Neural cell (in vitro differentiated cells): ENCODE measurements at regions not wholly inside any gene's neighbourhood (a gene's known extent, or its start where the extent isn't known, plus 50 kb on each side); places are given as distances from the start of the nearest gene placed in this dataset.
"Not testable (repeated sequence)": the region's sequence is repeated elsewhere in the genome, so short reads cannot be mapped to it uniquely, and the experiment has no call there.

Experiments used
- H2AFZ ChIP-seq: fragments of 200-600, 300-800 bp; sonication (generic), shearing (Covaris generic); 2 replicates; pipeline ENCODE4 v1.6.0; 2014; ENCODE audit warnings: low read depth, mild to moderate bottlenecking, antibody characterized with exemption, low read length, moderate library complexity
- H3F3A ChIP-seq: fragments of 200-600 bp; shearing (Covaris generic); 2 replicates; pipeline ENCODE4 v1.6.1; 2016; ENCODE audit warnings: mild to moderate bottlenecking, moderate library complexity, mixed read lengths, antibody characterized with exemption, low read length; ENCODE audit not compliant: insufficient read depth, poor library complexity, severe bottlenecking
- H3K27ac ChIP-seq: fragments of 200-600, 300-800 bp; sonication (generic), shearing (Covaris generic); 2 replicates; pipeline ENCODE4 v1.5.1; 2014; ENCODE audit warnings: mild to moderate bottlenecking, low read length, moderate library complexity
- H3K27me3 ChIP-seq: fragments of 300-800, 200-600 bp; sonication (generic), shearing (Covaris generic); 2 replicates; pipeline ENCODE4 v1.6.0; 2014; ENCODE audit warnings: mild to moderate bottlenecking, low read depth, low read length, moderate library complexity; ENCODE audit not compliant: insufficient read depth
- H3K36me3 ChIP-seq: fragments of 300-800, 200-600 bp; sonication (generic), shearing (Covaris generic); 2 replicates; pipeline ENCODE4 v1.5.1; 2014; ENCODE audit warnings: mild to moderate bottlenecking, antibody characterized with exemption, low read length, moderate library complexity; ENCODE audit not compliant: insufficient read depth
- H3K4me2 ChIP-seq: fragments of 300-800, 200-600 bp; sonication (generic), shearing (Covaris generic); 2 replicates; pipeline ENCODE4 v1.6.0; 2014; ENCODE audit warnings: mild to moderate bottlenecking, low read length
- H3K4me3 ChIP-seq: fragments of 300-800, 200-600 bp; sonication (generic), shearing (Covaris generic); 2 replicates; pipeline ENCODE4 v1.5.1; 2014; ENCODE audit warnings: mild to moderate bottlenecking, low read length, moderate library complexity
- H3K79me2 ChIP-seq: fragments of 200-600 bp; shearing (Covaris generic); replicated peaks from 2 replicates; pipeline ENCODE4 v1.6.0; 2014; ENCODE audit warnings: mild to moderate bottlenecking, low read length, moderate library complexity; ENCODE audit not compliant: insufficient read depth
- H3K9ac ChIP-seq: fragments of 300-800, 200-600 bp; sonication (generic), shearing (Covaris generic); 2 replicates; pipeline ENCODE4 v1.6.1; 2016; ENCODE audit warnings: mild to moderate bottlenecking, low read length, mixed read lengths
- H3K9me2 ChIP-seq: fragments of 200-600 bp; shearing (Covaris generic); 2 replicates; pipeline ENCODE4 v1.6.1; 2016; ENCODE audit warnings: mild to moderate bottlenecking, low read length, mixed read lengths; ENCODE audit not compliant: insufficient read depth
- H3K9me3 ChIP-seq: fragments of 200-600, 300-800 bp; sonication (generic), shearing (Covaris generic); 2 replicates; pipeline ENCODE4 v1.6.1; 2016; ENCODE audit warnings: mild to moderate bottlenecking, mixed run types, low read length, moderate library complexity, mixed read lengths
- H4K20me1 ChIP-seq: fragments of 200-600 bp; shearing (Covaris generic); 2 replicates; pipeline ENCODE4 v1.6.1; 2016; ENCODE audit warnings: mild to moderate bottlenecking, mixed run types; ENCODE audit not compliant: insufficient read depth
- EP300 ChIP-seq: fragments of 450-650 bp; conservative IDR thresholded peaks from 2 replicates; pipeline ENCODE4 v1.6.1; 2014; ENCODE audit warnings: antibody characterized with exemption, mild to moderate bottlenecking, moderate library complexity; ENCODE audit not compliant: poor library complexity, severe bottlenecking
- EZH2 ChIP-seq: fragments of 200-600, 300-800 bp; shearing (Covaris generic), sonication (generic); IDR thresholded peaks from 2 replicates; pipeline ENCODE4 v1.6.1; 2014; ENCODE audit warnings: antibody characterized with exemption, low read length, borderline replicate concordance, mild to moderate bottlenecking; ENCODE audit not compliant: insufficient read depth, poor library complexity, severe bottlenecking
- MXI1 ChIP-seq: fragments of 450-650 bp; conservative IDR thresholded peaks from 2 replicates; pipeline ENCODE4 v1.6.1; 2014; ENCODE audit warnings: antibody characterized with exemption, mild to moderate bottlenecking; ENCODE audit not compliant: poor library complexity, severe bottlenecking
- POLR2AphosphoS5 ChIP-seq: IDR thresholded peaks from 2 replicates; pipeline ENCODE4 v1.6.1; 2012
- RAD21 ChIP-seq: fragments of 450-650 bp; conservative IDR thresholded peaks from 2 replicates; pipeline ENCODE4 v1.6.1; 2014; ENCODE audit warnings: antibody characterized with exemption, mild to moderate bottlenecking, moderate library complexity
- SMC3 ChIP-seq: fragments of 450-650 bp; conservative IDR thresholded peaks from 2 replicates; pipeline ENCODE4 v1.6.1; 2014; ENCODE audit warnings: antibody characterized with exemption, mild to moderate bottlenecking, moderate library complexity; ENCODE audit not compliant: poor library complexity
- TAF1 ChIP-seq: IDR thresholded peaks from 2 replicates; pipeline ENCODE4 v1.6.1; 2012; ENCODE audit warnings: low read depth
- TF ChIP-seq, protein P1 (sequence below): IDR thresholded peaks from 2 replicates; pipeline ENCODE4 v1.6.1; 2012; ENCODE audit warnings: borderline replicate concordance
- TF ChIP-seq, protein P2 (sequence below): fragments of 450-650 bp; IDR thresholded peaks from 2 replicates; pipeline ENCODE4 v1.5.1; 2014; ENCODE audit warnings: antibody characterized with exemption, mild to moderate bottlenecking, moderate library complexity; ENCODE audit not compliant: poor library complexity, severe bottlenecking

DNA sequence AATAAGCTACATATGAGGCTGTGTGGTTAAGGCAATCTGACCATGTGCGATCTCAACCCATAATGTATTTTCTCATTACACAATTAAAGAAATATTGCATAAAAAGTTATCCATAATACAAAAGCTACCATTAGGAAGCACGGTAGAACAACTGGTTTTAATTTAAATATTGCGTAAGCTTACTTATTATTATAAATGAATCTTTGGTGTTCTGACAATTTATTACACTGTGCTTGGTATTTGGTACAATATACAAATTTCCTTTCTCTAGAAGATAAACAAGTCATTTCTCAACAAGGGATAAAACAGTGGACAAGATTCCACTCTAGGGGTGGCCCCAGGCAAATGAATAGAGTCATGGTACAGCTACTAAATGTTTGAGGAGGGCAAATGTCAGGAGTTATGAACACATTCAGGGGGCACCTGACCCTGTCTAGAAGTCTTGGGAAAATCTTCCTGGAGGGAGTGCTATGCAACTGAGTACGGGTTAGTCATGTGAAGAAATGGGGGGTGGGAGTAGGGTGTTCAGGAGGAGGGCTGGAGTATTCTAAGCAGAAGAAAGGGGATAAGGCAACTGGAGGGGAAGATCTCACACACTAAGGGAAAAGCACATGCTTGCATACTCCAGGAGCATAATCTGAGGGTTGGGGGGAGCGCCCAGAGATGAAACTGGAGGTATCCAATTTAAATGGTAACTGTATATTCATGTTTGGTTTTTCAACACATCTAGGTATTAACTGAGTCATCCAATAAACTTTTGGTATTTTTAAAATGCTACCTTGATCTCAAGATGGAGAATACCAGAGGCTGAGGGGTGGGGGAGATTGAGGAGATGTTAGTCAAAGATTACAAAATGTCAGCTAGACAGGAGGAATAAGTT lies 296.9 kb upstream of the SGK1 start:
- no peak overlapping the region for H3K4me3 ChIP-seq
- no peaks in the 10 kb centered on the region for H3K79me2 ChIP-seq
- no peak overlapping the region for H3K27ac ChIP-seq
- no peak overlapping the region for H3K4me2 ChIP-seq
- no peaks in the 10 kb centered on the region for H3K36me3 ChIP-seq
- no peaks in the 10 kb centered on the region for H3K27me3 ChIP-seq
- TF ChIP-seq SMC3 = no peak
- no peak for TF ChIP-seq POLR2AphosphoS5
- TF ChIP-seq TAF1 = no peak
- TF ChIP-seq, protein P1, sequence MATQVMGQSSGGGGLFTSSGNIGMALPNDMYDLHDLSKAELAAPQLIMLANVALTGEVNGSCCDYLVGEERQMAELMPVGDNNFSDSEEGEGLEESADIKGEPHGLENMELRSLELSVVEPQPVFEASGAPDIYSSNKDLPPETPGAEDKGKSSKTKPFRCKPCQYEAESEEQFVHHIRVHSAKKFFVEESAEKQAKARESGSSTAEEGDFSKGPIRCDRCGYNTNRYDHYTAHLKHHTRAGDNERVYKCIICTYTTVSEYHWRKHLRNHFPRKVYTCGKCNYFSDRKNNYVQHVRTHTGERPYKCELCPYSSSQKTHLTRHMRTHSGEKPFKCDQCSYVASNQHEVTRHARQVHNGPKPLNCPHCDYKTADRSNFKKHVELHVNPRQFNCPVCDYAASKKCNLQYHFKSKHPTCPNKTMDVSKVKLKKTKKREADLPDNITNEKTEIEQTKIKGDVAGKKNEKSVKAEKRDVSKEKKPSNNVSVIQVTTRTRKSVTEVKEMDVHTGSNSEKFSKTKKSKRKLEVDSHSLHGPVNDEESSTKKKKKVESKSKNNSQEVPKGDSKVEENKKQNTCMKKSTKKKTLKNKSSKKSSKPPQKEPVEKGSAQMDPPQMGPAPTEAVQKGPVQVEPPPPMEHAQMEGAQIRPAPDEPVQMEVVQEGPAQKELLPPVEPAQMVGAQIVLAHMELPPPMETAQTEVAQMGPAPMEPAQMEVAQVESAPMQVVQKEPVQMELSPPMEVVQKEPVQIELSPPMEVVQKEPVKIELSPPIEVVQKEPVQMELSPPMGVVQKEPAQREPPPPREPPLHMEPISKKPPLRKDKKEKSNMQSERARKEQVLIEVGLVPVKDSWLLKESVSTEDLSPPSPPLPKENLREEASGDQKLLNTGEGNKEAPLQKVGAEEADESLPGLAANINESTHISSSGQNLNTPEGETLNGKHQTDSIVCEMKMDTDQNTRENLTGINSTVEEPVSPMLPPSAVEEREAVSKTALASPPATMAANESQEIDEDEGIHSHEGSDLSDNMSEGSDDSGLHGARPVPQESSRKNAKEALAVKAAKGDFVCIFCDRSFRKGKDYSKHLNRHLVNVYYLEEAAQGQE = no peak
- no peak for TF ChIP-seq MXI1
- no peak for TF ChIP-seq EP300
- TF ChIP-seq, protein P2, sequence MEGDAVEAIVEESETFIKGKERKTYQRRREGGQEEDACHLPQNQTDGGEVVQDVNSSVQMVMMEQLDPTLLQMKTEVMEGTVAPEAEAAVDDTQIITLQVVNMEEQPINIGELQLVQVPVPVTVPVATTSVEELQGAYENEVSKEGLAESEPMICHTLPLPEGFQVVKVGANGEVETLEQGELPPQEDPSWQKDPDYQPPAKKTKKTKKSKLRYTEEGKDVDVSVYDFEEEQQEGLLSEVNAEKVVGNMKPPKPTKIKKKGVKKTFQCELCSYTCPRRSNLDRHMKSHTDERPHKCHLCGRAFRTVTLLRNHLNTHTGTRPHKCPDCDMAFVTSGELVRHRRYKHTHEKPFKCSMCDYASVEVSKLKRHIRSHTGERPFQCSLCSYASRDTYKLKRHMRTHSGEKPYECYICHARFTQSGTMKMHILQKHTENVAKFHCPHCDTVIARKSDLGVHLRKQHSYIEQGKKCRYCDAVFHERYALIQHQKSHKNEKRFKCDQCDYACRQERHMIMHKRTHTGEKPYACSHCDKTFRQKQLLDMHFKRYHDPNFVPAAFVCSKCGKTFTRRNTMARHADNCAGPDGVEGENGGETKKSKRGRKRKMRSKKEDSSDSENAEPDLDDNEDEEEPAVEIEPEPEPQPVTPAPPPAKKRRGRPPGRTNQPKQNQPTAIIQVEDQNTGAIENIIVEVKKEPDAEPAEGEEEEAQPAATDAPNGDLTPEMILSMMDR = no peak
- TF ChIP-seq EZH2 = no peak
- TF ChIP-seq RAD21 = no peak
- no peaks in the 10 kb centered on the region for H3K9me2 ChIP-seq
- no peak overlapping the region for H3K9ac ChIP-seq
- no peak overlapping the region for H2AFZ ChIP-seq
- H4K20me1 ChIP-seq = no peaks in the 10 kb centered on the region
- H3K9me3 ChIP-seq = no peaks in the 10 kb centered on the region
- H3F3A ChIP-seq = no peaks in the 10 kb centered on the region

DNA sequence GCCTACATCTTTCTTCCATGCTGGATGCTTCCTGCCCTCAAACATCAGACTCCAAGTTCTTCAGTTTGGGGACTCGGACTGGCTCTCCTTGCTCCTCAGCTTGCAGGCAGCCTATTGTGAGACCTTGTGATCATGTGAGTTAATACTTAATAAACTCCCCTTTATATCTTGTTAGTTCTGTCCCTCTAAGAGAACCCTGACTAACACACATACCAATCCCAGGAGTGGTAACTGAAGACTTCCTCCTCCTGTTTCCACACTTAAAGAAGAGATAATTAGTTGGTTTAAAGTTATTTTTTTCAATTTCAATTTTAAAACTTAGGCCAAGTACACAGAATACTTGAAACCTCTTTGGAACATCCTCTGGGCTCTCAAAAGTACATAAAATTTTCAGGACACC lies 294.2 kb upstream of the SGK1 start:
- not testable (repeated sequence) for H3K36me3 ChIP-seq, H3K9me3 ChIP-seq, H2AFZ ChIP-seq, H3K4me3 ChIP-seq, H3K27ac ChIP-seq, H3K9ac ChIP-seq, H3F3A ChIP-seq, H3K4me2 ChIP-seq, H3K9me2 ChIP-seq, H3K79me2 ChIP-seq, H3K27me3 ChIP-seq, H4K20me1 ChIP-seq
